ENCODE measurements at regions not wholly inside any gene's neighbourhood (a gene's known extent, or its start where the extent isn't known, plus 50 kb on each side); places are given as distances from the start of the nearest gene placed in this dataset.

DNA sequence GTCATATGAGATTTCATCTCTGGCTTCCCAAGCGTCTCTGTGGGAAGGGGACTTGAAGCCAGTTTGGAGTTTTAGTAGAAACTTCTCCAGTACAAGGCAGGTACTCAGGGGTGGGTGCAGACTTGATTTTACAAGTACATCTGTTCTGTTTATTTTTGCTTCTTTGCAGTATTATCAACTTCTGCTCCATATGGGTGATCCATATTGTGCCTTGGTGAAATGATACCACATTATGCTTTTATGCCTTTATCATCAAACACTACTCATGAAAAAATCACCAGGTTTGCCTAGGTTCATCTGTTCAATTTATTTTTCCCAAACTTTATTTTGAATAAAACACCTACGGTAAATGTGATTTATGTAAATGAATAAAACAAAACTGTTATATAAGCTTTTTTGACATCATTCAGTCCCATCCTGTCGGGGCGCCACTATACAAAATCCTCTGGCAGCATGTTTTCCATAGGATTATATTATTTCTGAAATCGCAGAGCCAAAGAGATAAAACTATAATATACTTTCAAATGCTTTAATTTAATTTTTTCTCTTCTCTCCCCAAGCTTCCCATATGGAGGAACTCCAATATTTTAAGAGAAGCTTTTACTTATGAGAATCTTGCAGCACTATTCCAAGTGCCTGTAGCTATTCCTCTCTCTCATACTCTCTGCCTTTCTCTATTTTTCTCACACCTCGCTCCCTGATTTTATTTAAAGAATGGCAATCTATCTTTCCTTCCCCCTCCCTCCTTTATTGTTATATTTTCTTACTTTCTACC, 490.9 kb downstream of the RNF144A start:
- Histone ChIP-seq H3K27ac (no peak overlapping the region), H3K27me3 (peaks cover 0 to 2% (median 0%) of the 10 kb centered on the region in 3 donors), H3K4me1 (no peaks in the 10 kb centered on the region), H3K4me3 (no peak overlapping the region), H3K36me3 (no peaks in the 10 kb centered on the region), H3K9me3 (no peaks in the 10 kb centered on the region)
- no peak for DNase-seq
- intact Hi-C loops (cut with DNase I; ENCODE audit: low total_unique reads) (no loop called here), in situ Hi-C loops (cut with MboI; ENCODE audit: low sequenced_read_pairs in 4 of 4) (no loop called here)
- ATAC-seq, result no peak
- no peak for TF ChIP-seq POLR2A (IDR thresholded peaks at IDR 0.05)
- TF ChIP-seq, protein P1, sequence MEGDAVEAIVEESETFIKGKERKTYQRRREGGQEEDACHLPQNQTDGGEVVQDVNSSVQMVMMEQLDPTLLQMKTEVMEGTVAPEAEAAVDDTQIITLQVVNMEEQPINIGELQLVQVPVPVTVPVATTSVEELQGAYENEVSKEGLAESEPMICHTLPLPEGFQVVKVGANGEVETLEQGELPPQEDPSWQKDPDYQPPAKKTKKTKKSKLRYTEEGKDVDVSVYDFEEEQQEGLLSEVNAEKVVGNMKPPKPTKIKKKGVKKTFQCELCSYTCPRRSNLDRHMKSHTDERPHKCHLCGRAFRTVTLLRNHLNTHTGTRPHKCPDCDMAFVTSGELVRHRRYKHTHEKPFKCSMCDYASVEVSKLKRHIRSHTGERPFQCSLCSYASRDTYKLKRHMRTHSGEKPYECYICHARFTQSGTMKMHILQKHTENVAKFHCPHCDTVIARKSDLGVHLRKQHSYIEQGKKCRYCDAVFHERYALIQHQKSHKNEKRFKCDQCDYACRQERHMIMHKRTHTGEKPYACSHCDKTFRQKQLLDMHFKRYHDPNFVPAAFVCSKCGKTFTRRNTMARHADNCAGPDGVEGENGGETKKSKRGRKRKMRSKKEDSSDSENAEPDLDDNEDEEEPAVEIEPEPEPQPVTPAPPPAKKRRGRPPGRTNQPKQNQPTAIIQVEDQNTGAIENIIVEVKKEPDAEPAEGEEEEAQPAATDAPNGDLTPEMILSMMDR (IDR thresholded peaks at IDR 0.05 in 4 of 5, conservative IDR thresholded peaks at IDR 0.05 in 1 of 5), result no peak

GRCh38 chr2:7411691-7412090, 494.5 kb downstream of the RNF144A start:
- Histone ChIP-seq H3K27ac (no peak overlapping the region), H3K36me3 (no peaks in the 10 kb centered on the region), H3K4me1 (no peaks in the 10 kb centered on the region), H3K9me3 (peaks cover 0 to 5% (median 0%) of the 10 kb centered on the region in 3 donors), H3K27me3 (no peaks in the 10 kb centered on the region), H3K4me3 (no peak overlapping the region)
- TF ChIP-seq POLR2A (IDR thresholded peaks at IDR 0.05), result no peak
- TF ChIP-seq, protein P1 (IDR thresholded peaks at IDR 0.05 in 4 of 5, conservative IDR thresholded peaks at IDR 0.05 in 1 of 5), result no peak
- DNase-seq (no peak), ATAC-seq (no peak)
- in situ Hi-C loops (cut with MboI; ENCODE audit: low sequenced_read_pairs in 4 of 4), result no loop called here
- intact Hi-C loops (cut with DNase I; ENCODE audit: low total_unique reads), result no loop called here

GRCh38 chr2:7417845-7418742, 500.9 kb downstream of the RNF144A start:
- Histone ChIP-seq H3K27me3 (peaks cover 0 to 5% (median 0%) of the 10 kb centered on the region in 3 donors), H3K4me3 (no peak overlapping the region), H3K27ac (no peak overlapping the region), H3K36me3 (no peaks in the 10 kb centered on the region), H3K4me1 (no peaks in the 10 kb centered on the region), H3K9me3 (peaks cover 0 to 5% (median 0%) of the 10 kb centered on the region in 3 donors)
- no peak for ATAC-seq
- DNase-seq, result no peak
- intact Hi-C loops (cut with DNase I; ENCODE audit: low total_unique reads), result no loop called here
- in situ Hi-C loops (cut with MboI; ENCODE audit: low sequenced_read_pairs in 4 of 4), result no loop called here
- no peak for TF ChIP-seq POLR2A (IDR thresholded peaks at IDR 0.05)
- TF ChIP-seq, protein P1 (IDR thresholded peaks at IDR 0.05 in 4 of 5, conservative IDR thresholded peaks at IDR 0.05 in 1 of 5), result no peak

DNA sequence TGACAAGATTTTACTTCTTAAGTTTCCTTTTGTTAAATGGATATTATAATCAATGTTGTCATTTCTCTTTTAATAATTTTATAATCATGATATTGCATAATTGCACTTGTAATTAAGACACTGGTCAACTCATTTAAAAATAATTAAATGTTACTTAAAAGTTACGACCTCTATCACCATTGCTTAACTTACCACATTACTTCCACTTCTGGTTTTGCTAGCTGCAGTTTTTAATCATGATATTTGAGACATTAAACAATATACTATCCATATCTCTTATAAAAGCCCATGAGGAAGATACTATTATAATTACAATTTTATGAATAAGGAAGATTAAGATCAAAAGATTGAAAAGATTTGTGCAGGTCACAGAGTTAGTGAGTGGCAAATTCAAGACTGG, 502.0 kb downstream of the RNF144A start:
- DNase-seq, result no peak
- TF ChIP-seq, protein P1 (IDR thresholded peaks at IDR 0.05 in 4 of 5, conservative IDR thresholded peaks at IDR 0.05 in 1 of 5), result no peak
- TF ChIP-seq POLR2A (IDR thresholded peaks at IDR 0.05), result no peak
- Histone ChIP-seq H3K9me3 (no peaks in the 10 kb centered on the region), H3K27me3 (peaks cover 0 to 5% (median 0%) of the 10 kb centered on the region in 3 donors), H3K36me3 (no peaks in the 10 kb centered on the region), H3K4me3 (no peak overlapping the region), H3K27ac (no peak overlapping the region), H3K4me1 (no peaks in the 10 kb centered on the region)
- in situ Hi-C loops (cut with MboI; ENCODE audit: low sequenced_read_pairs in 4 of 4), result no loop called here
- ATAC-seq, result no peak
- intact Hi-C loops (cut with DNase I; ENCODE audit: low total_unique reads), result no loop called here
